Naive B cell (primary cell): ENCODE measurements at regions not wholly inside any gene's neighbourhood (a gene's known extent, or its start where the extent isn't known, plus 50 kb on each side); places are given as distances from the start of the nearest gene placed in this dataset.
A peak's percentile ranks its signal among the peaks of the same experiment; 100 is the strongest.
"Not testable (repeated sequence)": the region's sequence is repeated elsewhere in the genome, so short reads cannot be mapped to it uniquely, and the experiment has no call there.

Source experiments
- ATAC-seq, 2 donors: fragments of 150-1000 bp; cut with Tn5 transposase; 2 replicates each; pipeline ENCODE4 v1.10.0; 2021; ENCODE audit warnings: low read depth in 2 of 2, mild to moderate bottlenecking in 2 of 2, moderate library complexity in 2 of 2
- DNase-seq: peaks from one replicate; pipeline ENCODE4 v3.0.0; 2022
- H3K27ac Mint-ChIP-seq, 6 donors: one replicate each; pipeline ENCODE4 v1.8.0; 2020 to 2022; ENCODE audit warnings: mild to moderate bottlenecking in 6 of 6, mixed read lengths in 6 of 6, moderate library complexity in 5 of 6, inconsistent platforms in 2 of 6
- H3K27me3 Mint-ChIP-seq, 3 donors: one replicate each; pipeline ENCODE4 v1.8.0; 2021 to 2022; ENCODE audit warnings: mixed read lengths in 3 of 3, mild to moderate bottlenecking in 1 of 3
- H3K36me3 Mint-ChIP-seq, 2 donors: one replicate each; pipeline ENCODE4 v1.8.0; 2020 to 2022; ENCODE audit warnings: mixed read lengths in 2 of 2, inconsistent platforms in 1 of 2, mild to moderate bottlenecking in 1 of 2
- H3K4me1 Mint-ChIP-seq, 3 donors: one replicate each; pipeline ENCODE4 v1.8.0; 2020 to 2022; ENCODE audit warnings: mixed read lengths in 3 of 3, inconsistent platforms in 1 of 3, mild to moderate bottlenecking in 1 of 3, moderate library complexity in 1 of 3
- H3K4me3 Mint-ChIP-seq, 8 donors: one replicate each; pipeline ENCODE4 v1.8.0; 2020 to 2022; ENCODE audit warnings: mild to moderate bottlenecking in 8 of 8, mixed read lengths in 8 of 8, moderate library complexity in 8 of 8, inconsistent platforms in 2 of 8
- H3K9me3 Mint-ChIP-seq, 7 donors: one replicate each; pipeline ENCODE4 v1.8.0; 2020 to 2022; ENCODE audit warnings: mixed read lengths in 7 of 7, mild to moderate bottlenecking in 5 of 7, inconsistent platforms in 2 of 7, moderate library complexity in 1 of 7

DNA sequence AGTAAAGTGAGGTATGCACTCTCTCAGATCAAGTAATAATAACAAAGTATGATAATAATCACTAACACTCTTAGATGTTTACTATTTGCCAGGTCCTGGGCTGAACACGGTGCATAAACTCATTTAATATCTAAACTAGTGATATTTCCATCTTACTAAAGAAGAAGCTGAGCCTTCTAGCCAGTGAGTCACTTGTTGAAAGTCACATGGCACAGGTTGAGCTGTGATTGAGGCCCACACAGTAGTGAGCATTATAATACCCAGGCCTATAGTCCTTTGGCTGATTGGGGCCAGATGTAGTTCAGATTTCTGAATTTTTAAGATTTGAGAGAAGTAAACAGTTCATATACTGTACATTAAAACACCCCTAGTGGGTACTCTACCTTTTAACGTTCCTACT is 93.2 kb upstream of the CCDC80 start:
- H3K27ac Mint-ChIP-seq = no peak overlapping the region
- H3K27me3 Mint-ChIP-seq = peaks cover 0 to 5% (median 0%) of the 10 kb centered on the region in 3 donors
- H3K4me3 Mint-ChIP-seq = no peak overlapping the region
- ATAC-seq = no peak
- H3K9me3 Mint-ChIP-seq = no peaks in the 10 kb centered on the region
- no peaks in the 10 kb centered on the region for H3K36me3 Mint-ChIP-seq
- H3K4me1 Mint-ChIP-seq = peaks cover 5 to 13% (median 9%) of the 10 kb centered on the region in 3 donors
- DNase-seq = no peak

DNA sequence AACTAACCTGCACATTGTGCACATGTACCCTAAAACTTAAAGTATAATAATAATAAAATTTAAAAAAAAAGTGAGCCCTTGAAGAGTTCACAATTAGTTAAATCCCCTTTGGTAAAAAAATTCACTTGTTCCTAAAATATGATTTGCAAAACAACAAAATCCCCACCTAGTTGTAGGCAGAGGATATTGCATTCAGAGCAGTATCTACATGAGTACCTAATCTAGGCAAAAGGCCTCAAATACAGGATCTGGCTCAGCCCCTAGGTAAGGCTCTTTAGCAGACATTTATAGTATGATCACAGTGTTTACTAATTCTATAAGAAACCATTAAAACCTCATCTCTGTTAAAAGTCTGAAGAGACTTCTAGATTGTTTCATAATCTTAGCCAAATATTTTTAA is 89.3 kb upstream of the CCDC80 start:
- Mint-ChIP-seq H3K9me3 (peaks cover 0 to 2% (median 0%) of the 10 kb centered on the region in 7 donors), H3K27me3 (peaks cover 0 to 5% (median 0%) of the 10 kb centered on the region in 3 donors), H3K27ac (no peak overlapping the region), H3K36me3 (no peaks in the 10 kb centered on the region), H3K4me3 (no peak overlapping the region), H3K4me1 (peaks cover 0 to 5% (median 4%) of the 10 kb centered on the region in 3 donors)
- ATAC-seq = no peak
- DNase-seq = no peak

- H3K9me3 Mint-ChIP-seq = no peaks in the 10 kb centered on the region
- H3K4me3 Mint-ChIP-seq = no peak overlapping the region
- no peaks in the 10 kb centered on the region for H3K4me1 Mint-ChIP-seq
- ATAC-seq = no peak
- H3K27ac Mint-ChIP-seq = peak overlapping the region in 1 of 6 donors; percentile 25
- H3K27me3 Mint-ChIP-seq = peaks cover 15 to 19% (median 17%) of the 10 kb centered on the region in 3 donors
- no peaks in the 10 kb centered on the region for H3K36me3 Mint-ChIP-seq
- DNase-seq = no peak
These were observed 80.3 kb upstream of the CCDC80 start for GRCh38 chr3:112721231-112721630.

DNA sequence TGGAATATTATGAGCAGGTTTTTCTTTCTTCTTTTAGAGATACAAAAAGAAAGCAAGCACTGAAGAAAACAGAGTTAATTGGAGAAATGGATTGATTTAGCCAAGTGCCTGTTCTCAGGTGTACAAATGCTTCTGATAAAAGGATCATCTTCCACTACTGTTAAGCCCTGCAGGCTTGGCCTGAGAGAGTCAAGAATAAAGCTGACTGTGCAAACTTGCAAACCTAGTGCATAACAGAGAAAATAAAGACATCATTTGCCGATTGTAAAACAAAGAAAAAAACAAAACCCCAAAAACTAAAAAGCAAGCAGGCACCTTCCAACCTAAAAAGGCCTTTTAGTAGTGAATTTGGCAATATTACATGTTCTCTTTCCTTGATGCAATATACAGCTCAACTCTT is 78.0 kb upstream of the CCDC80 start:
- no peaks in the 10 kb centered on the region for H3K9me3 Mint-ChIP-seq
- H3K36me3 Mint-ChIP-seq = no peaks in the 10 kb centered on the region
- no peaks in the 10 kb centered on the region for H3K4me1 Mint-ChIP-seq
- H3K27ac Mint-ChIP-seq = no peak overlapping the region
- no peak overlapping the region for H3K4me3 Mint-ChIP-seq
- peaks cover 11 to 19% (median 19%) of the 10 kb centered on the region in 3 donors for H3K27me3 Mint-ChIP-seq
- ATAC-seq = no peak
- no peak for DNase-seq

- H3K27me3 Mint-ChIP-seq = peaks cover 10 to 23% (median 19%) of the 10 kb centered on the region in 3 donors
- H3K4me3 Mint-ChIP-seq = no peak overlapping the region
- no peak for ATAC-seq
- DNase-seq = no peak
- H3K4me1 Mint-ChIP-seq = no peaks in the 10 kb centered on the region
- H3K36me3 Mint-ChIP-seq = no peaks in the 10 kb centered on the region
- H3K9me3 Mint-ChIP-seq = peaks cover 0 to 2% (median 0%) of the 10 kb centered on the region in 7 donors
- H3K27ac Mint-ChIP-seq = no peak overlapping the region
These were observed 77.6 kb upstream of the CCDC80 start for GRCh38 chr3:112718516-112718915.

DNA sequence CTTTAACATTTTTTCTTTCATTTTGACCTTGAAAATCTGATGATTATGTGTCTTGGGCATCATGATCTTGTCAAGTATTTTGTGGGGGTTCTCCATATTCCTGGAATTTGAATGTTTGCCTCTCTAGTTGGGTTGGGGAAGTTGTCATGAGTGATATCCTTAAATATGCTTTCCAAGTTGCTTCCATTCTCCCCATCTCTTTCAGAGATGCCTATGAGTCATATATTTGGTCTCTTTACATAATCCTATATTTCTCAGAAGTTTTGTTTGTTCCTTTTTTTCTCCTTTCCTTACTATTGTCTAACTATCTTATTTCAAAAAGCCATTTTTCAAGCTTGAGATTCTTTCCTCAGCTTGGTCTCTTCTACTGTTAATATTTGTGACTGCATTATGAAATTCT is 69.0 kb upstream of the CCDC80 start:
- Mint-ChIP-seq H3K27me3 (peaks cover 14 to 41% (median 35%) of the 10 kb centered on the region in 3 donors), H3K9me3 (peaks cover 0 to 22% (median 5%) of the 10 kb centered on the region in 7 donors), H3K36me3 (peaks cover 0 to 13% of the 10 kb centered on the region in 2 donors), H3K27ac (no peak overlapping the region), H3K4me1 (no peaks in the 10 kb centered on the region), H3K4me3 (no peak overlapping the region)
- DNase-seq (no peak), ATAC-seq (no peak)

DNA sequence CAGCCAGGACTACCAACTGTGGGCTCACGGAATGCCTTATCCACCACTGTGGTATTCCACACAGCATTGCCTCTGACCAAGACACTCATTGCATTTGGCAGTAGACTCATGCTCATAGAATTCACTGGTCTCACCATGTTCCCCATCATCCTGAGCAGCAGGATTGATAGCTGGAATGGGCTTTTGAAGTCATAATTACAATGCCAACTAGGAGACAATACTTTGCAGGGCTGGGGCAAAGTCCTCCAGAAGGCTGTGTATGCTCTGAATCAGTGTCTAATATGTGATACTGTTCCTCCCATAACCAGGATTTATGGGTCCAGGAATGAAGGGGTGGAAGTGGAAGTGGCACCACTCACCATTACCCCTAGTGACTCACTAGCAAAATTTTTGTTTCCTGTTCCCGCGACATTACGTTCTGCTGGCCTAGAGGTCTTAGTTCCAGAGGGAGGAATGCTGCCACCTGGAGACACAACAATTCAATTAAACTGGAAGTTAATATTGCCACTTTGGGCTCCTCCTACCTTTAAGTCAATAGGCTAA is 58.6 kb upstream of the CCDC80 start:
- H3K4me3 Mint-ChIP-seq = no peak overlapping the region
- H3K36me3 Mint-ChIP-seq = peaks cover 0 to 6% of the 10 kb centered on the region in 2 donors
- H3K27me3 Mint-ChIP-seq = peaks cover 5 to 38% (median 25%) of the 10 kb centered on the region in 3 donors
- peaks cover 0 to 3% (median 0%) of the 10 kb centered on the region in 7 donors for H3K9me3 Mint-ChIP-seq
- DNase-seq = no peak
- no peaks in the 10 kb centered on the region for H3K4me1 Mint-ChIP-seq
- no peak overlapping the region for H3K27ac Mint-ChIP-seq
- no peak for ATAC-seq

DNA sequence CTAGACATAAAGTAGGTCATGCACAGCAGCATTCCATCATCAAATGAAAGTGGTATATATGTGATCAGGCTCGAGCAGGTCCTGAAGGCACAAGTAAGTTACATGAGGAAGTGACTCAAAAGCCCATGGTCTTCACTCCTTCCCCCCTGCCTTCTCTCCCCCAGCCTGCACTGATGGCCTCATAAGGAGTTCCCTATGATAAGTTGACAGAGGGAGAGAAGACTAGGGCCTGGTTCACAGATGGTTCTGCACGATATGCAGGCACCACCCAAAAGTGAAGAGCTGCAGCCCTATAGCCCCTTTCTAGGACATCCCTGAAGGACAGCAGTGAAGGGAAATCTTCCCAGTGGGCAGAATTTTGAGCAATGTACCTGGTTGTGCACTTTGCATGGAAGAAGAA is 57.5 kb upstream of the CCDC80 start:
- H3K4me1 Mint-ChIP-seq, ATAC-seq, H3K4me3 Mint-ChIP-seq, H3K36me3 Mint-ChIP-seq, H3K9me3 Mint-ChIP-seq, DNase-seq: not testable (repeated sequence)
- Mint-ChIP-seq H3K27me3 (peaks cover 5 to 29% (median 16%) of the 10 kb centered on the region in 3 donors), H3K27ac (peak overlapping the region in 1 of 6 donors; percentile 22)

GRCh38 chr3:112696244-112696643 is 55.3 kb upstream of the CCDC80 start:
- not testable (repeated sequence) for H3K4me1 Mint-ChIP-seq, H3K4me3 Mint-ChIP-seq, DNase-seq, H3K36me3 Mint-ChIP-seq, ATAC-seq, H3K9me3 Mint-ChIP-seq, H3K27ac Mint-ChIP-seq
- H3K27me3 Mint-ChIP-seq = peaks cover 5 to 23% (median 7%) of the 10 kb centered on the region in 3 donors

DNA sequence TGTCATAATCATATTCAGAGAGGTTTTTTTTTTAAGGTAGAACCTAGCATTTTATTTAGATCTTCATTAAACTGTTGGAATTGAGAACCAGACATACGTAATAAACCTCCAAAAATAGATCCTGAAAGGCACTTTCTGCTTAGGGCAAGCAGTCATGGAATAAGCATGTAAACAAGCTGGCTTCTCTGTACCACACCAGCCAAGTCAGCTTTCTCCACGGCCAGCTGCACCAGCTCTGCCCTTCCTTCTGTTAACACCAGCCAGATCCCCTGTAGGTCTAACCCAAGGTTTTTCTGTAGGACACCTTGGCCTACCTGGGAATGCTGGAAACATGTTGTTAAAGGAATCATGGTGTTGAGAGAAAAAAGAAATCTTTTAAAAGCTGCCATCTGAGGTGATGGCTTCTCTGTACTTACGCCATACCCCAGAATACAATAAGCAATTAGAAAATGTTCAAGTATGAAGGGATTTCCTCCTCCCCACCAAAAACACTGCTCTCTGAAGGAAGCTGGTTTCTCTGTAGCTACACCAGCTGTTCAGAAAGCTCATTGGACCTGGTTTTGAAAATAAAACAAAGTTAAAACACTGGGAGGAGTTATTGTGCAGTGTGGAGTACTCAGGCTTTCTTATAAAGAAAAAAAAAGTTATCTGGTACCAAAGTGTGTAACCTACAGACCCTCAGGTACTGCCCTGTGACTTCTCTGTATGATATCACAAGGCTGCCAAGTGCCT is 54.6 kb upstream of the CCDC80 start:
- H3K36me3 Mint-ChIP-seq, H3K4me3 Mint-ChIP-seq, H3K9me3 Mint-ChIP-seq, DNase-seq, H3K4me1 Mint-ChIP-seq, ATAC-seq: not testable (repeated sequence)
- Mint-ChIP-seq H3K27ac (peak overlapping the region in 1 of 6 donors; percentile 2), H3K27me3 (peaks cover 5 to 23% (median 7%) of the 10 kb centered on the region in 3 donors)

DNA sequence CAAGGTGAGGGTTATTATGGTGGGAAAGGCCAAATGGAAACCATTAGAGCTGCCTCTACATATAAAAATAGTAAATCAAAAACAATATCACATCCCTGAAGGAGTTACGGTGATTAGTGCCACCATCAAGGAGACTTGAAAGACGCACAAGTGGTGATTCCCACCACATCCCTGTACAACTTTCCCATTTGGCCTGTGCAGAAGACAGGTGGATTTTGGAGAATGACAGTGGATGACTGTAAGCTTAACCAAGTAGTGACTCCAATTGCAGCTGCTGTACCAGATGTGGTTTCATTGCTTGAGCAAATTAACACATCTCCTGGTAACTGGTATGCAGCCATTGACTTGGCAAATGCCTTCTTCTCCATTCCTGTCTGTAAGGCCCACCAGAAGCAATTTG is 54.0 kb upstream of the CCDC80 start:
- H3K27ac Mint-ChIP-seq, DNase-seq, H3K4me3 Mint-ChIP-seq, ATAC-seq, H3K9me3 Mint-ChIP-seq, H3K4me1 Mint-ChIP-seq, H3K36me3 Mint-ChIP-seq: not testable (repeated sequence)
- peaks cover 5 to 22% (median 7%) of the 10 kb centered on the region in 3 donors for H3K27me3 Mint-ChIP-seq

DNA sequence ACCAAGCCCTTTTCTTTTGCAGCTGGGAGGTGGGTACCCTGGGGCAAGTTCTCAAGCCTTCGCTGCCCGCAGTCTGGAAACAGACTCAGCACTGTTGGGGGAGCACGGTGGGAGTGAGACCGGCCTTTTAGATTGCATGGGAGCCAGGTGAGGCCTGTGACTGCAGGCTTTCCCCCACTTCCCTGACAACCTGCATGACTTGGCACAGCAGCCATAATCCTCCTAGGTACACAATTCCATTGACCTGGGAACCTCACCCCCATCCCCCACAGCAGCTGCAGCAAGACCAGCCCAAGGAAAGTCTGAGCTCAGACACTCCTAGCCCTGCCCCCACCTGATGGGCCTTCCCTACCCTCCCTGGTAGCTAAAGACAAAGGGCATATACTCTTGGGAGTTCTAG is 52.2 kb upstream of the CCDC80 start:
- Mint-ChIP-seq H3K4me1 (peaks cover 0 to 13% (median 10%) of the 10 kb centered on the region in 3 donors), H3K9me3 (peaks cover 0 to 2% (median 0%) of the 10 kb centered on the region in 7 donors), H3K4me3 (no peak overlapping the region), H3K27ac (no peak overlapping the region), H3K36me3 (no peaks in the 10 kb centered on the region), H3K27me3 (peaks cover 0 to 7% (median 0%) of the 10 kb centered on the region in 3 donors)
- ATAC-seq = no peak
- DNase-seq = no peak
